GM12878 (cell line): ENCODE measurements at regions not wholly inside any gene's neighbourhood (a gene's known extent, or its start where the extent isn't known, plus 50 kb on each side); places are given as distances from the start of the nearest gene placed in this dataset.

Source experiments
- ATAC-seq: fragments of 200-7000 bp; cut with Tn5 transposase; 3 replicates; pipeline ENCODE4 v1.9.1; 2020; ENCODE audit warnings: mild to moderate bottlenecking, moderate library complexity
- BruUV-seq: library from RNA; stranded (reverse); fragments of 400-500 nt; replicated peaks from 2 replicates; lab custom pipeline; 2021; lab: Mats Ljungman, UMichigan
- CTCF ChIA-PET: fragments of 300-600 bp; sonication (Branson Sonifier 250); formaldehyde crosslinking; extraction: SDS; loops from one replicate; lab custom pipeline; 2021; ENCODE audit warnings: inconsistent platforms; lab: Yijun Ruan, JAX
- POLR2A ChIA-PET: fragments of 350-600 bp; formaldehyde crosslinking; extraction: SDS; loops from one replicate; lab custom pipeline; 2021; ENCODE audit warnings: inconsistent platforms; lab: Charles Lee
- RAD21 ChIA-PET: fragments of 300-600 bp; sonication (Branson Sonifier 250); formaldehyde crosslinking; loops from one replicate; lab custom pipeline; 2023; ENCODE audit warnings: antibody characterized with exemption; ENCODE audit not compliant: unreplicated experiment; lab: Charles Lee
- SMC1A ChIA-PET: fragments of 300-600 bp; sonication (Branson Sonifier 250); formaldehyde crosslinking; loops from one replicate; lab custom pipeline; 2023; ENCODE audit not compliant: unreplicated experiment, uncharacterized antibody; lab: Charles Lee
- DNase-seq: peaks from one replicate; pipeline ENCODE4 v3.0.0-alpha.2; 2011; ENCODE audit warnings: low read depth, low spot score
- FAIRE-seq: peaks from 3 replicates; lab custom pipeline; 2011; peaks lifted over from hg19 to GRCh38; lab: Jason Lieb, UNC
- H2AFZ ChIP-seq: 2 replicates; pipeline ENCODE4 v1.6.0; 2011; ENCODE audit warnings: low read depth, low read length, control low read depth; ENCODE audit not compliant: control insufficient read depth
- H3K27ac ChIP-seq: 2 replicates; pipeline ENCODE4 v1.5.1; 2011; ENCODE audit warnings: control low read depth; ENCODE audit not compliant: control insufficient read depth, insufficient read depth
- H3K27me3 ChIP-seq, 2 experiments: replicated peaks in 1 of 2; 2 replicates each; pipeline versions ENCODE4 v1.6.0 to v1.6.1; 2011; ENCODE audit warnings: low read length in 1 of 2; ENCODE audit not compliant: control insufficient read depth in 2 of 2, insufficient read depth in 2 of 2
- H3K36me3 ChIP-seq, 2 experiments: 2 replicates each; pipeline ENCODE4 v1.5.1; 2011; ENCODE audit warnings: low read length in 1 of 2; ENCODE audit not compliant: control insufficient read depth in 2 of 2, insufficient read depth in 2 of 2
- H3K4me1 ChIP-seq: 2 replicates; pipeline ENCODE4 v1.6.1; 2011; ENCODE audit warnings: mild to moderate bottlenecking, low read length, moderate library complexity, mixed read lengths; ENCODE audit not compliant: control insufficient read depth, insufficient read depth
- H3K4me2 ChIP-seq: 2 replicates; pipeline ENCODE4 v1.6.0; 2011; ENCODE audit warnings: control low read depth; ENCODE audit not compliant: control insufficient read depth, insufficient read depth
- H3K4me3 ChIP-seq: fragments of 200-600 bp; sonication (generic); 2 replicates; pipeline ENCODE4 v1.5.1; 2016
- H3K79me2 ChIP-seq: 2 replicates; pipeline ENCODE4 v1.6.0; 2011; ENCODE audit warnings: low read length; ENCODE audit not compliant: control insufficient read depth, insufficient read depth
- H3K9ac ChIP-seq: 2 replicates; pipeline ENCODE4 v1.8.0; 2011; ENCODE audit warnings: low read length, control low read depth, mixed read lengths; ENCODE audit not compliant: control insufficient read depth, insufficient read depth
- H3K9me3 ChIP-seq: replicated peaks from 3 replicates; pipeline ENCODE4 v1.5.1; 2011; ENCODE audit warnings: mild to moderate bottlenecking, low read length; ENCODE audit not compliant: control insufficient read depth, insufficient read depth
- H4K20me1 ChIP-seq: 2 replicates; pipeline ENCODE4 v1.6.0; 2011; ENCODE audit not compliant: control insufficient read depth, insufficient read depth
- CBX5 ChIP-seq: sonication (generic); IDR thresholded peaks from 2 replicates; pipeline ENCODE4 v1.6.1; 2016; ENCODE audit warnings: low read depth, moderate library complexity, mild to moderate bottlenecking, inconsistent platforms
- MEF2A ChIP-seq: IDR thresholded peaks from 2 replicates; pipeline ENCODE4 v1.6.1; 2011; ENCODE audit warnings: low read depth, mild to moderate bottlenecking, low read length, moderate library complexity; ENCODE audit not compliant: insufficient read depth
- ZNF207 ChIP-seq: fragments of 450-650 bp; IDR thresholded peaks from 2 replicates; pipeline ENCODE4 v1.6.1; 2014; ENCODE audit warnings: antibody characterized with exemption, mild to moderate bottlenecking, borderline replicate concordance
- ZNF24 ChIP-seq: fragments of 450-650 bp; IDR thresholded peaks from 2 replicates; pipeline ENCODE4 v1.6.1; 2017; ENCODE audit warnings: antibody characterized with exemption, mild to moderate bottlenecking
- WGBS: methylation state at CpG from one replicate; pipeline ENCODE4 v1.1.6; 2016; ENCODE audit warnings: low lambda C conversion rate; ENCODE audit not compliant: insufficient replicate concordance, insufficient coverage; ENCODE audit errors: missing lambda C conversion rate; 5-methylcytosine and 5-hydroxymethylcytosine counted together
- in situ Hi-C: fragments of 300-500 bp; cut with MboI; formaldehyde crosslinking; loops from 9 replicates; pipeline ENCODE4 v1.14.3; 2018; ENCODE audit warnings: mixed read lengths
- intact Hi-C: fragments of 100-400 bp; cut with micrococcal nuclease; formaldehyde crosslinking; loops from one replicate; pipeline ENCODE4 v1.14.2; 2022; ENCODE audit not compliant: unreplicated experiment
- TF ChIP-seq, protein P1 (sequence below): fragments of 450-650 bp; IDR thresholded peaks from 2 replicates; pipeline ENCODE4 v1.6.1; 2016; ENCODE audit warnings: mild to moderate bottlenecking

DNA sequence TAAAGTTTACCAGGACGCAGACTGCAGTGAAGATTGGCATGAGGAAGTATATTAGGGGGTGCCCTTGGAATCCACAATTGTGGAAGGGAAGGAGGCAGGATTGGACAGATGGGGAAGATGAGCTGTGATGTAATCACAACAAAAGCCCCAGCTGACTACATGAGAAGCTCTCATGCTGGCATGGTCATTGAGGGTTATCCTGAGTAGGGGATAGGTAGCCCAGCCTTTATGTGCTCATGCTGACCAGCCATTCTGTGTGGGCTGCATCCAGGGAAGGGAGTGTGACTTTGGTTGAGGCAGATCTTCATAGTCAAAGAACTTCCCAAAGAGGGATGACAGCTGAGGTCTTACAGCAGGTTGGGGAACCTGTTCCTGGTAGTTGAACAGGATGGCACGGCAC, 52.0 kb upstream of the RANBP6 start:
- Histone ChIP-seq H4K20me1 (no peaks in the 10 kb centered on the region), H3K4me2 (no peak overlapping the region), H3K27me3 (no peaks in the 10 kb centered on the region), H3K4me1 (0 out of 2 replicates have a peak, but pooled peaks cover 4% of the 10 kb centered on the region), H3K9ac (no peak overlapping the region), H3K79me2 (no peaks in the 10 kb centered on the region), H3K4me3 (no peak overlapping the region), H3K36me3 (no peaks in the 10 kb centered on the region), H3K9me3 (peaks cover 6% of the 10 kb centered on the region; the same call in 2 of the 3 replicates), H3K27ac (no peak overlapping the region), H2AFZ (no peak overlapping the region)
- BruUV-seq, result no TSS peak
- ChIA-PET SMC1A (interaction anchor here (0.7 to 2.6 kb wide), 5 partner anchors 12 to 239 kb away, joined by 3 to 12 read pairs (median 3); no protein-coding TSS in a partner anchor), CTCF (interaction anchor here (0.7 to 2.6 kb wide), 3 partner anchors 13 to 238 kb away, joined by 3 to 28 read pairs (median 14); no protein-coding TSS in a partner anchor), RAD21 (interaction anchor here (1.1 to 2.5 kb wide), 2 partner anchors 13 to 239 kb away, joined by 3 to 7 read pairs; no protein-coding TSS in a partner anchor), POLR2A (interaction anchor here (1.5 kb wide), 1 partner anchor 13 kb away, joined by 4 read pairs; no protein-coding TSS in a partner anchor)
- in situ Hi-C loops (no loop called here), intact Hi-C loops (no loop called here)
- WGBS, result 70% methylated on average over 2 of the region's 2 CpGs
- TF ChIP-seq MEF2A (no peak), CBX5 (no peak), ZNF207 (no peak), ZNF24 (no peak)
- TF ChIP-seq, protein P1, sequence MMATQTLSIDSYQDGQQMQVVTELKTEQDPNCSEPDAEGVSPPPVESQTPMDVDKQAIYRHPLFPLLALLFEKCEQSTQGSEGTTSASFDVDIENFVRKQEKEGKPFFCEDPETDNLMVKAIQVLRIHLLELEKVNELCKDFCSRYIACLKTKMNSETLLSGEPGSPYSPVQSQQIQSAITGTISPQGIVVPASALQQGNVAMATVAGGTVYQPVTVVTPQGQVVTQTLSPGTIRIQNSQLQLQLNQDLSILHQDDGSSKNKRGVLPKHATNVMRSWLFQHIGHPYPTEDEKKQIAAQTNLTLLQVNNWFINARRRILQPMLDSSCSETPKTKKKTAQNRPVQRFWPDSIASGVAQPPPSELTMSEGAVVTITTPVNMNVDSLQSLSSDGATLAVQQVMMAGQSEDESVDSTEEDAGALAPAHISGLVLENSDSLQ, result no peak
- FAIRE-seq (no peak), ATAC-seq (no peak), DNase-seq (no peak)
